Fibroblast of pulmonary artery (primary cell): ENCODE measurements at regions not wholly inside any gene's neighbourhood (a gene's known extent, or its start where the extent isn't known, plus 50 kb on each side); places are given as distances from the start of the nearest gene placed in this dataset.

Experiments
- DNase-seq: peaks from one replicate; pipeline ENCODE4 v3.0.0-alpha.2; 2010; ENCODE audit warnings: low read depth
- H3K4me3 ChIP-seq: replicated peaks from 2 replicates; pipeline ENCODE4 v1.5.1; 2011; ENCODE audit warnings: low read depth, mild to moderate bottlenecking, control low read depth, low read length, moderate library complexity
- CTCF ChIP-seq: IDR thresholded peaks from 2 replicates; pipeline ENCODE4 v1.5.1; 2011; ENCODE audit warnings: mild to moderate bottlenecking, control low read depth, low read length, inconsistent platforms; ENCODE audit errors: missing control alignments

GRCh38 chr10:124265391-124265745 is 153.4 kb downstream of the OAT start:
- H3K4me3 ChIP-seq: no peak overlapping the region
- TF ChIP-seq CTCF: no peak
- no peak for DNase-seq

- H3K4me3 ChIP-seq: no peak overlapping the region
- DNase-seq: no peak
- TF ChIP-seq CTCF: no peak
These were observed 153.9 kb downstream of the OAT start for GRCh38 chr10:124264711-124265390.

- TF ChIP-seq CTCF: no peak
- DNase-seq: no peak
- no peak overlapping the region for H3K4me3 ChIP-seq
These were observed 154.5 kb downstream of the OAT start for GRCh38 chr10:124264271-124264670.

GRCh38 chr10:124263726-124264125 is 155.0 kb downstream of the OAT start:
- no peak for TF ChIP-seq CTCF
- H3K4me3 ChIP-seq: no peak overlapping the region
- DNase-seq: no peak

- no peak for DNase-seq
- no peak overlapping the region for H3K4me3 ChIP-seq
- TF ChIP-seq CTCF: no peak
These were observed 155.8 kb downstream of the OAT start for GRCh38 chr10:124262971-124263370.

GRCh38 chr10:124262234-124262865 is 156.4 kb downstream of the OAT start:
- H3K4me3 ChIP-seq: no peak overlapping the region
- no peak for TF ChIP-seq CTCF
- DNase-seq: peak; percentile 1
